ENCODE measurements at regions not wholly inside any gene's neighbourhood (a gene's known extent, or its start where the extent isn't known, plus 50 kb on each side); places are given as distances from the start of the nearest gene placed in this dataset.

DNA sequence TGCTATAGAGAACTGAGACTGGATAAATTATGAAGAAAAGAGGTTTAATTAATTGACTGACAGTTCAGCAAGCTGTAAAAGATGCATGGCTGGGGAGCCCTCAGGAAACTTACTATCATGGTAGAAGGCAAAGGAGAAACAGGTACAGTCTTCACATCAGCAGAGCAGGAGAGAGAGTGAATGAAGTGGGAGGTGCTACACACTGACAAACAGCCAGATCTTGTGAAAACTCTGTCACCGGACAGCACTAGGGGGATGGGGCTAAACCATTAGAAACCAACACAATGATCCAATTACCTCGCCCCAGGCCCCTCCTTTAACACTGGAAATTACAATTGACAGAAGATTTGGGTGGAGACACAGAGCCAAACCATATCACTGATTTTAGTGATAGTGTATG, 682.4 kb downstream of the SLC16A7 start:
- TF ChIP-seq TAF1 (IDR thresholded peaks at IDR 0.05; ENCODE audit: low read depth, low read length), result no peak
- no peak for TF ChIP-seq POLR2AphosphoS5 (IDR thresholded peaks at IDR 0.05; ENCODE audit: low read depth, low read length)
- TF ChIP-seq SPI1 (IDR thresholded peaks at IDR 0.05; ENCODE audit: low read depth, low read length), result no peak
- no peak for DNase-seq (ENCODE audit: insufficient read length, low spot score)
- no peak for FAIRE-seq

DNA sequence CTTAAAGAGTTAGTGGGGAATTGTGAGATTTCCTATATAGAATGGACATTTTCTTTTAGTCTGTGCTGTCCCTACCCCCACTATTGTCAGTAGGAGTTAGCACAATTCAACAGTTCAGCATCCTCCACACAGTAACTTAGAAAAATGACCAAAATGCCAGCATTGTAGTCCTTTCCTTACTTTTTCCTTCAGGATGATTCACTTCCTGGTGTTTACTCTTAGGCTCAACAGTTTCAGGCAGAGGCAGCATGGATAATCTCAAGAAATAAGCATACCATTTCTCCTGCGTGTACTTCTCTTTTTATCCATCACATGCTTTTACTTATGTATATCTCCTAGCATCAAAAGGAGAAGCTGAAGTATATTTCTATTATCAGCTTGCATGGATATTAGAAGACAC, 683.4 kb downstream of the SLC16A7 start:
- no peak for FAIRE-seq
- DNase-seq (ENCODE audit: insufficient read length, low spot score), result no peak
- no peak for TF ChIP-seq TAF1 (IDR thresholded peaks at IDR 0.05; ENCODE audit: low read depth, low read length)
- no peak for TF ChIP-seq PAX5 (IDR thresholded peaks at IDR 0.05; ENCODE audit: insufficient read depth, low read length, severe bottlenecking)
- TF ChIP-seq SPI1 (IDR thresholded peaks at IDR 0.05; ENCODE audit: low read depth, low read length), result no peak
- no peak for TF ChIP-seq POLR2AphosphoS5 (IDR thresholded peaks at IDR 0.05; ENCODE audit: low read depth, low read length)
- no peak for TF ChIP-seq POU2F2 (IDR thresholded peaks at IDR 0.05; ENCODE audit: low read depth, low read length)
- no peak for TF ChIP-seq POLR2A (IDR thresholded peaks at IDR 0.05; ENCODE audit: low read depth, low read length)

DNA sequence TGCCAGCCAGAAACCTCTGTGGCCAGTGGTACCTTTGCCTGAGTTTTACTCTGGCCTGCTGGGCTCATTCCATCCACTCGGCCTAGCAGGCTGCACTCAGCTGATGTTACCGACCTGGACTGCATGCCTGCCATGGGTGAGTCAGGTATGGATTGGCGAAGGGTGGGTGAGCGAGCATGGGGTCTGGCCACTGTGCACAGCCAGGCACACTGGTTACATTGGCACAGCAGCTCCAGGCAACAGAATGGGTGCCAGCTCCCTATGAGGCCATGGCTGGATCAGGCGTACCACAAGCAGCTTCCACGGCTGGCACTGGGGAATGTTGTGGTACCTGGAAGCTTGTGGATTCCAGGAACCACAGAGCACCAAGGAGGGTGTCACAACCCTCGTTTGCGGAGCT, 685.7 kb downstream of the SLC16A7 start:
- TF ChIP-seq PAX5 (IDR thresholded peaks at IDR 0.05; ENCODE audit: insufficient read depth, low read length, severe bottlenecking) (no peak), POLR2A (IDR thresholded peaks at IDR 0.05; ENCODE audit: low read depth, low read length) (no peak), TAF1 (IDR thresholded peaks at IDR 0.05; ENCODE audit: low read depth, low read length) (no peak), POLR2AphosphoS5 (IDR thresholded peaks at IDR 0.05; ENCODE audit: low read depth, low read length) (no peak), SPI1 (IDR thresholded peaks at IDR 0.05; ENCODE audit: low read depth, low read length) (no peak), POU2F2 (IDR thresholded peaks at IDR 0.05; ENCODE audit: low read depth, low read length) (no peak)
- no peak for DNase-seq (ENCODE audit: insufficient read length, low spot score)
- FAIRE-seq, result no peak

DNA sequence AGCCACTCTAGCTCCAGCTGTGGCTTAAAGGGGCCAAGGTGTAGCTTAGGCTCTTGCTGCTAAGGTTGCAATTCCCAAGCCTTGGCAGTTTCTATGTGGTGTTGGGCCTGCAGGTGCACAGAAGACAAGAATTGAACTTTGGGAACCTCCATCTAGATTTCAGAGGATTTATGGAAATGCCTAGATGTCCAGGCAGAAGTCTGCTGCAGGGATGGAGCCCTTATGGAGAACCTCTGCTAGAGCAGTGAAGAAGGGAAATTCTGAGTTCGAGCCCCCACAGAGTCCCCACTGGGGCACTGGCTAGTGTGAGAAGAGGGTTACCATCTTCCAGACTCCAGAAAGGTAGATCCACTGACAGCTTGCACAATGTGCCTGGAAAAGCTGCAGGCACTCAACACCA, 694.7 kb downstream of the SLC16A7 start:
- DNase-seq (ENCODE audit: insufficient read length, low spot score), result no peak
- no peak for FAIRE-seq
- TF ChIP-seq POLR2AphosphoS5 (IDR thresholded peaks at IDR 0.05; ENCODE audit: low read depth, low read length) (no peak), SPI1 (IDR thresholded peaks at IDR 0.05; ENCODE audit: low read depth, low read length) (no peak), TAF1 (IDR thresholded peaks at IDR 0.05; ENCODE audit: low read depth, low read length) (no peak), PAX5 (IDR thresholded peaks at IDR 0.05; ENCODE audit: insufficient read depth, low read length, severe bottlenecking) (no peak), POU2F2 (IDR thresholded peaks at IDR 0.05; ENCODE audit: low read depth, low read length) (no peak)

DNA sequence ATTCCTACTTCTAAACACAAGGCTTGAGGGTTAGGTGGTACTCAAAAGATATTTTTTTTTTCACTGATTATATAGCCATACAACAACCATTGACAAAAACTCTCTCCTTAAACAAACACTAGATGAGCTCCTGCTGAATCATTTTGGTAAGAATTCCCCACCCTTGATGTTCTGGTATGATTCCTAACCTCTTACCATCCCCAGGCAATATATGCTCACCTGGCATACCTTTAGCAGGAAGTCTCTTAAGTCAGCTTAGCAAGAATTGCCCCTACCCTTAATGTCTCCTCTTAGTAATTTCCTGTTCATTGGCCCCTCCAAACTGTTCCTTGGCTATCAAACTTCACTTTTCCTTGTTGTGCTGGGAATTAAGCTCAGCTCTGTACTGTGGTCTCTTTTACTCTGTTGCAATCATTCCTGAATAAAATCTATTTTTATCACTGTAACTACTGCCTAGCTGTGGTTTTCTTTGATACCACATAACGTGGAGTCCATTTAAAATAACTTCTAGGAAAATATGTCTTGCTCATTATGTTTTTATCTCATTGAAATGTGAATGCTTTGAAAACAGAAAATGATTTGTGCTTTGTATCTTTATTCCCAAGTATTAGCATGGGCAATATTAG, 712.6 kb downstream of the SLC16A7 start:
- DNase-seq (ENCODE audit: insufficient read length, low spot score) (no peak), FAIRE-seq (no peak)
- TF ChIP-seq TAF1 (IDR thresholded peaks at IDR 0.05; ENCODE audit: low read depth, low read length), result no peak
- TF ChIP-seq POU2F2 (IDR thresholded peaks at IDR 0.05; ENCODE audit: low read depth, low read length), result no peak
- no peak for TF ChIP-seq PAX5 (IDR thresholded peaks at IDR 0.05; ENCODE audit: insufficient read depth, low read length, severe bottlenecking)
- no peak for TF ChIP-seq POLR2AphosphoS5 (IDR thresholded peaks at IDR 0.05; ENCODE audit: low read depth, low read length)
- TF ChIP-seq POLR2A (IDR thresholded peaks at IDR 0.05; ENCODE audit: low read depth, low read length), result no peak
- no peak for TF ChIP-seq SPI1 (IDR thresholded peaks at IDR 0.05; ENCODE audit: low read depth, low read length)

DNA sequence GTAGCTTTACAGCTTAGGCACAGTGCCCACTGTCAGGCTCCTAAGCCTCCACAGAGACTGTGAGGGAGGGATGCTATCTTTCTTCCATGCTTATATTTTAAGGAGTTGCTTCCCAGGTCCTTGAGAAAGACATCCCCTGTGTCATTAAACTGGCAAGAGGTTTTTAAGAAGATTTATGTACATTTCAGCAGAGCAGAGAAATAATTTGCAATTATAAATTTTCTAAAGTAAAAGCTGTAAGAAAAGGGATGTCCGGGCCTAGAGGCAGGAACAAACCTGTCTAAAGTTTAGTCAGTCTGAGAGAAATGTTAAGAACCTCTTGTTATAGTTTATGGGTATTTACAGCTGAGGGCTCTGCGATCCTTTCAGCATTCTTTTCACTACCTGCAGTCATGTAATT, 716.1 kb downstream of the SLC16A7 start:
- no peak for FAIRE-seq

DNA sequence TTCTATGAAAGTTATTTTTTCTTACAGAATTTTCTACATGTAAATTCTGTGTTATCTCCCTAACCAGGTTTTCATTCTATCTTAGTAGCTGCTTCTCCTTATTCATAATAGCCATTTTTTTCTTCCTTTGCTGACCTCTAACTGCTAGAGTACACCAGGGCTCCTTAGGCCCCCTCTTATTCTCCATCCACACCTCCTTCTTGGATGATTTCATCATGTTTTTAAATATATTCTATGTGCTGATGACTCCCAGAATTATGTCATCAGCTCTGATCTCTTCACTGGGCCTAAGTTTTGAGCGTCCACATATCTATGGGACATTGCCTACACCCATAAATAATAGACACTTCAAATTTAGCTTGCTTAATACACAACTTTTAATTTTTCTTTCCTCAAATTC, 721.5 kb downstream of the SLC16A7 start:
- no peak for FAIRE-seq
- no peak for DNase-seq (ENCODE audit: insufficient read length, low spot score)

More for the DNA sequence above, 716.1 kb downstream of the SLC16A7 start:
- no peak for DNase-seq (ENCODE audit: insufficient read length, low spot score)
- TF ChIP-seq POLR2A (IDR thresholded peaks at IDR 0.05; ENCODE audit: low read depth, low read length) (no peak), PAX5 (IDR thresholded peaks at IDR 0.05; ENCODE audit: insufficient read depth, low read length, severe bottlenecking) (no peak), POLR2AphosphoS5 (IDR thresholded peaks at IDR 0.05; ENCODE audit: low read depth, low read length) (no peak), SPI1 (IDR thresholded peaks at IDR 0.05; ENCODE audit: low read depth, low read length) (no peak), TAF1 (IDR thresholded peaks at IDR 0.05; ENCODE audit: low read depth, low read length) (no peak), POU2F2 (IDR thresholded peaks at IDR 0.05; ENCODE audit: low read depth, low read length) (no peak)

DNA sequence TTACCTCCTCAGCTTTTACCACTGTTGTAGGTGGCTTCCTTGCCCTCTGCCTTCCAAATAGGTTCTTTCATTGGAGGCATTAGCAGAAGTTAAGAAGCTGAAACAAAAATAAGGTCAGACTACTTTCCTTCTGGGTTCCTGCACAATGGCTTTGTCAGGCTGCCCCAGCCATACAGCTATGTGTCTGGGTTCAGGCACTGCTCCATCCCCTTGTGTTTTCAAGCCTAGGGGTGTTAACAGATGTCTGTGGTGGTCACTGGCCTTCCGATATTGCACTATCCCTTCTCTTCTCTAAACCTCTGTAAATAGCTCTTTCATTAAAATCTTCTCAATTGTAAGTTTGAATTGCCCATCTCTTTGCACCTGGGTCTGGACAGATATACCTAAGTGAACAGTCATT, 728.9 kb downstream of the SLC16A7 start:
- no peak for DNase-seq (ENCODE audit: insufficient read length, low spot score)
- no peak for FAIRE-seq
- TF ChIP-seq TAF1 (IDR thresholded peaks at IDR 0.05; ENCODE audit: low read depth, low read length), result no peak
- no peak for TF ChIP-seq POU2F2 (IDR thresholded peaks at IDR 0.05; ENCODE audit: low read depth, low read length)
- TF ChIP-seq POLR2A (IDR thresholded peaks at IDR 0.05; ENCODE audit: low read depth, low read length), result no peak
- TF ChIP-seq SPI1 (IDR thresholded peaks at IDR 0.05; ENCODE audit: low read depth, low read length), result no peak
- TF ChIP-seq PAX5 (IDR thresholded peaks at IDR 0.05; ENCODE audit: insufficient read depth, low read length, severe bottlenecking), result no peak
- no peak for TF ChIP-seq POLR2AphosphoS5 (IDR thresholded peaks at IDR 0.05; ENCODE audit: low read depth, low read length)

More for the DNA sequence above, 721.5 kb downstream of the SLC16A7 start:
- TF ChIP-seq POLR2A (IDR thresholded peaks at IDR 0.05; ENCODE audit: low read depth, low read length) (no peak), PAX5 (IDR thresholded peaks at IDR 0.05; ENCODE audit: insufficient read depth, low read length, severe bottlenecking) (no peak), POLR2AphosphoS5 (IDR thresholded peaks at IDR 0.05; ENCODE audit: low read depth, low read length) (no peak), TAF1 (IDR thresholded peaks at IDR 0.05; ENCODE audit: low read depth, low read length) (no peak), POU2F2 (IDR thresholded peaks at IDR 0.05; ENCODE audit: low read depth, low read length) (no peak), SPI1 (IDR thresholded peaks at IDR 0.05; ENCODE audit: low read depth, low read length) (no peak)

DNA sequence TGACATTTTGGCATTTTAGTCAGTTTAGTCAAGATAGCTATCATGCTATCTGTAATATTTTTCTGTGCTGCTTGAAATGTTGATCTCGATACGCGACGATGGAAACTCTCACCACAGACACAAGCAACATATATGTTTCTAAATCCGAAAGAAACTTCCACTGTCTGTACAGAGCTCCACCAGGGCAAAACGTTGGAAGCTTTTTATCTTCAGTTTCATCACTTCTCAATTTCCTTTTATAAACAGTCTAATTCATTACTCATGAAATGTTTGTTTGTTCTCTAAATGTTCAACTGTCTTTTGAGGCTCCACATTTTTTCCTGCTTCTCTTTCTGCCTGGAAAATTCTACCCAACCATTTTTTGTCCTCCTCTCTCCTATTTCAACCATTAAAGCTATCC, 737.6 kb downstream of the SLC16A7 start:
- FAIRE-seq, result no peak
- DNase-seq (ENCODE audit: insufficient read length, low spot score), result no peak
- TF ChIP-seq POU2F2 (IDR thresholded peaks at IDR 0.05; ENCODE audit: low read depth, low read length) (no peak), POLR2A (IDR thresholded peaks at IDR 0.05; ENCODE audit: low read depth, low read length) (no peak), SPI1 (IDR thresholded peaks at IDR 0.05; ENCODE audit: low read depth, low read length) (no peak), POLR2AphosphoS5 (IDR thresholded peaks at IDR 0.05; ENCODE audit: low read depth, low read length) (no peak), TAF1 (IDR thresholded peaks at IDR 0.05; ENCODE audit: low read depth, low read length) (no peak), PAX5 (IDR thresholded peaks at IDR 0.05; ENCODE audit: insufficient read depth, low read length, severe bottlenecking) (no peak)

DNA sequence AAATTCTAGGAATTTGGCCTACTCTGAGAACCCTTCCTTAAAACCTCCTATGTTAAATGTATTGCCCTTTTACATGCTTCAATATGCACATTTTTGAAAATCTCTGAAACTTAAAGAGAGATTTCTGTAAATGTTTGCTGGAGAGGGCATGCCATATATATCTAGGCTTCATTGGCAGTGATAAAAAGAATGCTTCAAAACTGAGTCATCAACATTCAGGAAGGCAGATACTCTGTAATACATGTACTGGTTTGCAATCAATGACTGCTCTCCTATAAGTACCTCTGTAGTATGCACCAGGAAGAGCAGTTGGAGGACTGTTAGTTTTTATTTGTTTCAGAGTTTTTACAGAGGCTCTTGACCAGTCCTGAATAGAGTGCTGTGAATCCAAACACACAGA, 739.9 kb downstream of the SLC16A7 start:
- TF ChIP-seq PAX5 (IDR thresholded peaks at IDR 0.05; ENCODE audit: insufficient read depth, low read length, severe bottlenecking), result no peak
- no peak for TF ChIP-seq TAF1 (IDR thresholded peaks at IDR 0.05; ENCODE audit: low read depth, low read length)
- no peak for TF ChIP-seq POLR2A (IDR thresholded peaks at IDR 0.05; ENCODE audit: low read depth, low read length)
- TF ChIP-seq SPI1 (IDR thresholded peaks at IDR 0.05; ENCODE audit: low read depth, low read length), result no peak
- no peak for TF ChIP-seq POU2F2 (IDR thresholded peaks at IDR 0.05; ENCODE audit: low read depth, low read length)
- TF ChIP-seq POLR2AphosphoS5 (IDR thresholded peaks at IDR 0.05; ENCODE audit: low read depth, low read length), result no peak
- FAIRE-seq (no peak), DNase-seq (ENCODE audit: insufficient read length, low spot score) (no peak)
